C4-2B (cell line): ENCODE measurements at regions not wholly inside any gene's neighbourhood (a gene's known extent, or its start where the extent isn't known, plus 50 kb on each side); places are given as distances from the start of the nearest gene placed in this dataset.

Source experiments
- CTCF ChIP-seq: fragments of 450-650 bp; conservative IDR thresholded peaks from 2 replicates; pipeline ENCODE4 v1.5.1; 2017; ENCODE audit warnings: mild to moderate bottlenecking
- ZFX ChIP-seq: fragments of 450-650 bp; IDR thresholded peaks from 2 replicates; pipeline ENCODE4 v1.6.1; 2017

- TF ChIP-seq CTCF: no peak
- no peak for TF ChIP-seq ZFX
These were observed 140.8 kb upstream of the CDH5 start for GRCh38 chr16:66225696-66226095.
